ENCODE measurements at regions not wholly inside any gene's neighbourhood (a gene's known extent, or its start where the extent isn't known, plus 50 kb on each side); places are given as distances from the start of the nearest gene placed in this dataset.

DNA sequence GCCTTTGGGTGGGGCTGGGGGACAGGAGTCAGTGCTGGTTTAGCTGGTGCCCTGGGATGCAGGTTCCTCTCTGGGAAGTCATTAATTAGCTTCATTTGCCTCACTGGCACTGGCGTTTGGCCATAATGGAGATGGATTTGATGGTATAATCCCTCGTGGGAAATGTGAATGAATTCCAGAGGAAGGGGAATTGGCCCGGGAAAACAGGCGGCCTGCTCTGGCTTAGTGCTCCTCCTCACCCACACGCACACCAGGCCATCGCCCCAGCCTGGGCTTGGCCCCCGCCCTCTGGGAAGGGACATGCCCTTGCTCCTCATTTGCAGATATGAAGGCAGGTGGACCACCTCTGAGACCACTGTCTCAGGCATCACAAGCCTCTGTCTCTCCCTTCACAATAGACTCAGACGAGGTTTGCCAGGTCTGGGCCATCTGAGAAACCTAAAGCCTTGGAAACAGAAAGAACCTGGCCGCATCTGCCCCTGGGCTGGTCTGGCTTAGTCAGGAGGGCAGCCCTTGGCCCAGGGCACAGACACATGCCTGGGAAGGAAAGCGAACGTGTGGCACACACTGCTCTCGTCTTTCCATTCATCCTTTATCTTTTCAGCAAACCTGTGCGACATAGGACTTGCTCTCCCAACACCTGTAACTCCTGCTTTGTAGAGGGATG, 199.2 kb upstream of the CDH4 start:
- no peak for DNase-seq
- ChIA-PET POLR2A (no interaction called here), CTCF (no interaction called here)
- H3K9me3 Mint-ChIP-seq: no peaks in the 10 kb centered on the region
- H3K27me3 Mint-ChIP-seq: no peaks in the 10 kb centered on the region
- intact Hi-C loops (cut with micrococcal nuclease): no loop called here
- no peak overlapping the region for H3K4me3 Mint-ChIP-seq
- no peak overlapping the region for H3K27ac Mint-ChIP-seq
- no peaks in the 10 kb centered on the region for H3K36me3 Mint-ChIP-seq (ENCODE audit: low read depth)
- H3K4me1 Mint-ChIP-seq (ENCODE audit: low read depth): no peaks in the 10 kb centered on the region
- ATAC-seq: no peak
- TF ChIP-seq CTCF (IDR thresholded peaks at IDR 0.05): no peak

GRCh38 chr20:61053487-61053886, 198.6 kb upstream of the CDH4 start:
- Mint-ChIP-seq H3K27ac (no peak overlapping the region), H3K9me3 (no peaks in the 10 kb centered on the region), H3K27me3 (no peaks in the 10 kb centered on the region), H3K4me3 (no peak overlapping the region), H3K36me3 (ENCODE audit: low read depth) (no peaks in the 10 kb centered on the region), H3K4me1 (ENCODE audit: low read depth) (no peaks in the 10 kb centered on the region)
- ATAC-seq: no peak
- DNase-seq: no peak
- no peak for TF ChIP-seq CTCF (IDR thresholded peaks at IDR 0.05)
- POLR2A ChIA-PET: no interaction called here
- intact Hi-C loops (cut with micrococcal nuclease): no loop called here
- CTCF ChIA-PET: no interaction called here

- POLR2A ChIA-PET: no interaction called here
- H3K27ac Mint-ChIP-seq: no peak overlapping the region
- intact Hi-C loops (cut with micrococcal nuclease): no loop called here
- no peak for TF ChIP-seq CTCF (IDR thresholded peaks at IDR 0.05)
- H3K9me3 Mint-ChIP-seq: no peaks in the 10 kb centered on the region
- no peaks in the 10 kb centered on the region for H3K4me1 Mint-ChIP-seq (ENCODE audit: low read depth)
- no peaks in the 10 kb centered on the region for H3K36me3 Mint-ChIP-seq (ENCODE audit: low read depth)
- ATAC-seq (no peak), DNase-seq (no peak)
- H3K4me3 Mint-ChIP-seq: no peak overlapping the region
- CTCF ChIA-PET: no interaction called here
- H3K27me3 Mint-ChIP-seq: no peaks in the 10 kb centered on the region
Observed at GRCh38 chr20:61053889-61054288, 198.2 kb upstream of the CDH4 start.

- Mint-ChIP-seq H3K36me3 (ENCODE audit: low read depth) (no peaks in the 10 kb centered on the region), H3K27ac (no peak overlapping the region), H3K27me3 (no peaks in the 10 kb centered on the region), H3K4me3 (no peak overlapping the region), H3K9me3 (no peaks in the 10 kb centered on the region), H3K4me1 (ENCODE audit: low read depth) (no peaks in the 10 kb centered on the region)
- CTCF ChIA-PET: no interaction called here
- ATAC-seq (no peak), DNase-seq (no peak)
- POLR2A ChIA-PET: no interaction called here
- intact Hi-C loops (cut with micrococcal nuclease): no loop called here
- no peak for TF ChIP-seq CTCF (IDR thresholded peaks at IDR 0.05)
Observed at GRCh38 chr20:61054411-61054810, 197.7 kb upstream of the CDH4 start.

GRCh38 chr20:61055180-61056010, 196.7 kb upstream of the CDH4 start:
- intact Hi-C loops (cut with micrococcal nuclease): no loop called here
- H3K9me3 Mint-ChIP-seq: no peaks in the 10 kb centered on the region
- no peak for DNase-seq
- TF ChIP-seq CTCF (IDR thresholded peaks at IDR 0.05): no peak
- H3K36me3 Mint-ChIP-seq (ENCODE audit: low read depth): no peaks in the 10 kb centered on the region
- H3K27ac Mint-ChIP-seq: no peak overlapping the region
- no peak overlapping the region for H3K4me3 Mint-ChIP-seq
- ChIA-PET POLR2A (no interaction called here), CTCF (no interaction called here)
- no peaks in the 10 kb centered on the region for H3K4me1 Mint-ChIP-seq (ENCODE audit: low read depth)
- H3K27me3 Mint-ChIP-seq: no peaks in the 10 kb centered on the region
- ATAC-seq: no peak

Measured in activated CD8-positive, alpha-beta T cell treated with anti-CD3 and anti-CD28 coated beads for 36 hours (primary cell).